NCI-H524 (cell line): ENCODE measurements at regions not wholly inside any gene's neighbourhood (a gene's known extent, or its start where the extent isn't known, plus 50 kb on each side); places are given as distances from the start of the nearest gene placed in this dataset.

Source experiments
- DNase-seq, 2 experiments: peaks; one replicate each; lab custom pipeline; 2025; lab: John Stamatoyannopoulos, UW

DNA sequence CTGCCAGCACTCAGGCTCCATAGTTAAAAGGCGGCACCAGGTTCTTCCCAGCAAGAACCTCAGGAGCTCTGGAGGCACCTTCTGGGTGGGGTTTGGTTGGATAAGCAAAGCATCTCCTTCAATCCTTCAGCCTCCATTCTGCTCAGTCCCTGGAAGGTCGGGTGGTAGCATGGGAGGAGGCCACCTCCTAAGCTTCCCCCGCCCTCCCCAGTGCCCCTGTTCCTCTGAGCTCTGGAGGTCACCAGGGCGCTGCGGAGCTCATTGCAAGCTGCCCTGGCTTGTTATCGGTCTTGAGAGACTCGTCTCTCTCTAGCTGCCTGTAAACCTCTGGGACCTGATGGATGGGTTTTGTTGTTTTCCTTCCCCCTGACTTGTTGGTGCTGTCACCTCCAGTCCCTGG, 124.8 kb downstream of the RPLP1 start:
- no peak for DNase-seq

DNA sequence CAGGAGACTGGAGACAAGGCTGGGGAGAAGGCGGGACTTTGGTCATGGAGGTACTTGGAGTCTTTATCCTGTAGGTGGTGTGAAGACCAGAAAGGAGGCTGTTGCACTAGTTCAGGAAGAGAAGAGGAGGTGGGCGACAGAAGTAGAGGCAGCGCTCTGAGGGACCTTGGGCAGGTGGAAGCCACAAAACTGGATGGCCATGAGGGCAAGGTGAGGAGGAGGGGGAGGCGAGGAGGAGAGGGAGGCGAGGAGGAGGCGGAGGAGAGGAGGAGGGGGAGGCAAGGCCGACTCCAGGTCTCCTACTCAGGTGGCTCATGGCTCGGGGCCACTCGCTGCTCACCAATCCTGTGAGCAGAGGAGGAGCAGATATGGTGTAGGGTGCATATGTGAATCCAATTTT, 125.6 kb downstream of the RPLP1 start:
- no peak for DNase-seq

DNA sequence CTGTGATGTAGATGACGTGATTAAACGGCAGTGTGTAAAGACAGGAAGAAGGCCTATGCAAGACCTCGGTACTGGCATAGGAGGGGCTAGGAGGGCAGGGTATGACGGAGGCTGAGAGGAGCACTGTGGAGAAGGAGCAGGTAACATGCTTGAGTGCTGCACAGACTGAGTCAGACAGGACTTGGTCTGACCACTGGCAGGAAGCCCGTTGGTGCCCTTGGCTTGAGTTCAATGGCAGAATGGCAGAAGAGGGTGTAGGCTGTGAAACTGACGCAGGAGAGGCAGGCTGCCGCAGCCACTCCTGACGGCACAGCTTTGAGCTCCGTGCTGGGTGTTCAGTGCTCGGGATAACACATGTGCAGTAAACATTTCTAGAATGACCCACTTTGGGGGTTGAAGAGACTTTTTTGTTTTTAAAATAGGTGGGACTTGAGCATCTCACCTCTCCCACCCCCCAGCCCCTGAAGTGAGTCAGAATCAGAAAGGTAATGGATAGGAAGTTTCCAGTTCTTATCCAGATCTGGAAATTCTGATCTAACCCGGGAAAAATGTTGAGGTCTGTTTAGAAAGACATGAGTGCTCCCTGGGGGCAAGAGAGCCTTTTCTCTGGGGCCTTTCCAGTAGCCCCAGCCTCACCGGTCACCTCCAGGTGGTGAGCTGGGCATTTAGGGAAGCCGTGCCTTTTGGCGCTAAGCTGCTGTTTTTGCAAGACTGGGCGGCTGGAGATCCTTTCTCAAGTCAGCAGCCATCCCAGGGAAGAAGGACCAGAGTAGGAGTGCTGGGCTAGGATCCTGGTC, 126.4 kb downstream of the RPLP1 start:
- DNase-seq: no peak

DNA sequence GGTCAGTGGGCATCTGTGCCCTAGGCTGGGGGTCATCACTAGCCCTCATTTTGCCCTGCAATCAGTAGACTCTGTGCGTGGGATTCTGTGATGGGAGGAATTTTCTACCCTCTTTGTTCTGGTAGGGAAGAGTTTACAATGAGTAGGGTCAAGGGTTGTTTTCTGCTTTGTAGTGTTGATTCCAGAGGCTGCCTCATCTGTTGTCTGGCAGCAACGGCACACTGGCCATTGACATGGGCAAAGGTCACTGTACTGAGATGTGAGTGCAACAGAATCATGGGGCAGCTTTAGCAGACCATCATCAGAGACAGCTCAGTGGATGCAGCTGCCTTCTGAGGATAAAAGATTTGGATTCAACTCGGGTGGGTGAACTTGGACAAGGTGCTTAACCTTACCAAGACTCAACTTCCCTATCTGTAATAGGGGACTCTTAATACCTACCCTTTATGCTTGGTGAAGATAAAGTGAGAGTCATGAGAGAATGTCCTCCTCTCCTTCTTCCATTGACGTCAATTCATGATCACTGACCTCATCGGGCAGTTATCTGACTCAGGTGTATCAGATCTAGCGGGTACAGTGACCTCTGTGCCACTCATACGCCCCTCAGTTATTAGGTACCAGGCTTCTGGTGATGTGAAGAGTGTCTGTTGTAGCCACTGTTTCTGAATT, 127.5 kb downstream of the RPLP1 start:
- no peak for DNase-seq

DNA sequence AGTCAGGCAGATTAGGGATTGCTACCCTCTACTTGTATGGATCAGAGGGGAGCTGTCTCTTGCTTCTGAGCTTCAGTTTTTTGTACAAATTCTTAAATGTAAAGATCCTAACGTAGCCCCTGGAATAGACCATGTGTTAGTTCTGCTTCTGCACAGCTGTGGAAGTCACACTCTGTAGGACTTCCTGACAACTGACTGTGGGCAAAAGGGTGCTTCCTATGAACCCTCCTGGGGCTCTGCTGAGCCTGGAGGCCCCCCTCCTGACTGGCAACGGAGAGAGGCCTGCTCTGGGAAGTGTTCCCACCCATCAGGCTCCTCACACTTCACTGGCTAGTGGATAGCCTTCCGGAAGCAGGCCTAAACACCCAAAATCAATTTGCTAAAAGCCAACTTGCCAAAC, 131.0 kb downstream of the RPLP1 start:
- no peak for DNase-seq

- DNase-seq: no peak
These were observed 133.3 kb downstream of the RPLP1 start for GRCh38 chr15:69585937-69586336.

GRCh38 chr15:69586721-69587120, 134.1 kb downstream of the RPLP1 start:
- DNase-seq: no peak

DNA sequence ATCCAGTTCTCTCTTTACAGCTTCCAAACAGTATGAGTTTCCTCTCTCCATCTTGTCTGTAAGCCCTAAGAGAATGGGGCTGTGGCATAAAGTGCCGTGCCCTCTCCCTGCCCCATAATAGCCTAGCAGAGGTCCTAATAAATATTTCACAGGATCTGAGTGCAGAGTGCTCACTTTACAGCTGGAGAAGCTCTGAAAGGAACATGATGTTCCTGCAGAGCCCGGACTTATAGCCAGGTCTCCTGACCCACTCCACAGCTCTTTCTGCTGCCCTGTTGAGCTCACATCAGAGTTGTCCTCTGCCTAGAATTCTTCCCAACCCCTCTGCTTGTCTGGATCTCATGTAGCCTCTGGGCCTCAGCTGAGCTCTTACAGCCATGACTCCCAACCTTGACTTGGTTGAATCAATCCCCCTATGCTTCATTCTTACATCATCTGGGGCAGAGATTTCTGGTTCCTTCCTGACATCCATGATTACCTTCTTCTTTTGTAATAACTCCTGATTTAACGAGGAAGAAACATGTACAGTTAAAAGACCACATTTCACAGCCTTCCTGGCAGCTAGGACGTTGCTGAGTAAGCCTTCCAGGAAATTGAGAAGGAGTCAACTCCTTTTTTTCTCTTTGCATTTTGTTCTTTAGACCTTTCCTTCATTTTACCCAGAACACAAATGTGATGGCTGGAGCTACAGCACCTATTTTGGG, 135.3 kb downstream of the RPLP1 start:
- no peak for DNase-seq

DNA sequence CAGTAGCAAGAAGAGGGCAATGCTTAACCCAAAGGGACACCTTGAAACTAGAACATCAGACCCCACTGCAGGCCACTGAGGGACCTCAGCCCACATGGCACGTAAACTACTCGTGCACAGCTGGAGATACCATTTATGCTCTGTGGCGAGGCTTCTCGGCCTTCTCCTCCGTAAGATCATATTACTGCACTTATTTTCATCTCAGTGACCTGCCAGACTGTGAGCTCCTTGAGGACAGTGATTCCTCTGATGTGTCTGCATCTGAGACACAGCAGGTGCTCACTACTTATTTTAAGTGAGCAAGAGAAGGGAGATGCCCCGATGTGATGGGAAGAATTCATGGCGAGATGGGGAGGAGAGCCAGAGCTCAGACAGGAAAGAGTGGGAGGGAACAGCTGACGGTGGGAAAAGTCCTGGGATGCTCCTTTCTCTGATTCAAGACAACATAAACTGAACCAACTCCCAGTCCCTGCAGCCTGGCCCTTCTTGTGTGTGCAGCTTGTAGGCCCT, 137.6 kb downstream of the RPLP1 start:
- no peak for DNase-seq

DNA sequence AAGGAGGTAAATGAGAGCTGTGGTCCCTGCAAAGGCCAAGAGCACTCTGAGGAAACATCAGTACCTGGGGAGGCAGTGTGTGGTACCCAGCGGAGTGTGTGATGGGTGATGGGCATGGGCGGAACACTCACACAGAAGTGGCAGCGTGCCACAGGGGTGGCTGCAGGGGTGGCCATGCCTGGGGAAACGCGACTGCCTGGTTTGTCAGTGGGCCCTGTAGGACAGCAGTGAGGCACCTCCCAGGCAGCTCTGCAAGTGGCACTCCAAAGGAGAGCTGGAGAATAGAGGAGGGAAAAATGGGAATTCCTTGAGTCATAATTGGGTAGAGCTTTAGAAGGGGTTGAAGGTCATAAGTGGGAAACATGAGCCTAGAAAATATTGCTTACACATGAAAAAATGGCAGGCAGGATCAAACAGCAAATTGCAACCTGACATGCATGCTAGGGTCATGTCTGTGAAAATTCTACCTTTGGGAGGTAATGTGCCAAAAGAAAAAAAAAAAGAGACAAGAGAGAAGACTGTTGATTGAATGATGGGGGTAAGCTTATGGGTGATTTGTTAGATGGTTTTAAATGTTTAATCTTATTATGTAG, 138.4 kb downstream of the RPLP1 start:
- no peak for DNase-seq

GRCh38 chr15:69591905-69592508, 139.4 kb downstream of the RPLP1 start:
- DNase-seq: peak in 1 of 2 experiments; percentile 22

- peak in 1 of 2 experiments; percentile 15 for DNase-seq
These were observed 140.3 kb downstream of the RPLP1 start for GRCh38 chr15:69592954-69593353.

DNA sequence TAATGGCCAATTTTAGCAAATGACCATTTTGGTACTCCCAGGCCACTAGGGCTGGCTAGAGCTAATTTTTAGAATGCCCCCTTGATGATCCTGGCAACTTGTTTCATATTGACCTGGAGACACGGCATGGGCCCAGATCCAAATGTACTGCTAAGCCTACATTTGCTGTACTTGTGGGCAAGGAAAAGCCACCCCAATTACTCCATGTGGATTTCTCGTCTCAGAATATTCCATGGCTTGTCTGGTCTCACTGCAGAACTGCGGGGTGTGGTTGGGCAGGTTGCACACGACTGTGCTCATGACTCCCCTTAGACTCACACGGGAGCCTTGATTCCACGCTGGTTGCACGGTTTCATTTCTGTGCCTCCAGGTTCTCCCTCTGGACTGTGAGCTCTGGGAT, 140.9 kb downstream of the RPLP1 start:
- DNase-seq: no peak

GRCh38 chr15:69593981-69594966, 141.7 kb downstream of the RPLP1 start:
- DNase-seq: peak; percentile 83 to 93

- peak; percentile 72 to 93 for DNase-seq
These were observed 142.6 kb downstream of the RPLP1 start for GRCh38 chr15:69595009-69595791.

DNA sequence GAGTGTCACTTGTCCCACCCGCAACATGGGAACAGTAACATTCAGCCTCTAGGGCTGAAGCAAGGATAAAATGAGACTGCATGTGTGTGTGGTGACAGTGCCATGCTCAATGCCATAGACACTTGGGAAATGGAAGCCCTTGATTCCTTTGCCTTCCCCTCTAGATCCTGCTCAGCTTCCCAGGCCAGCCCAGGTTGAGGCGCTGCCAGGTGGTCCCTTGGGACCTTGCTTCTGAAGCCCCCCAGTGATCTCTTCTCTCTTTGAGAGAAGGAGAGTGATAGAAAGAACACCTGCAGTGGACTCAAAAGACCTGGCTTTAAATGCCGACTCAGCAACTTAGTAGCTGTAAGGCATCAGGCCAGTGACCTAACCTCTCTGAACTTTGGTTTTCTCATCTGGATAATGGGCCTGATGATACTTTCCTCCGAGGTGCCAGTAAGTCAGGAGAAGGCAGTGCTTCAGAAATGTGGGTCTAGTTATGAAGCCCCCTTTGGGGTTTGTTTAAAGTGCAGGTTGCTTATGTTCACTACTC, 144.5 kb downstream of the RPLP1 start:
- no peak for DNase-seq

DNA sequence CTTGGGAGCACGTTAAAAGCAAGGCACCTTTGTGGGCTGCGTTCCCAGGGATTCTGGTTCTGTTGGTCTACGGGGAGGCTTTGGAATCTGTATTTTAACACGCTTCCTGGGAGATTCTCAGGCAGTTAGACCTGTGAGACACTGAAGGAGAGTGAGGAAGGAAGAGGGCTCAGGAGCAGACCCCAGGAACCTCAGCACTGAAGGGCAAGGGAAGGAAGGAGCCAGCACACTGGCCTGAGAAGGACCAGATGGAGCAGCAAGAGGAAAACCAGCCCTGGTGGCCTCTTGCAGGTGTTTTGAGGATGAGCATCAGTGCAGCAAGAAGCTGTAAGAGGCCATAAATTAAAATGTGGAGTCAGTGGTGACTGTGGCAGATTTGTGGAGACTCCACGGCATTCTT, 146.7 kb downstream of the RPLP1 start:
- no peak for DNase-seq

DNA sequence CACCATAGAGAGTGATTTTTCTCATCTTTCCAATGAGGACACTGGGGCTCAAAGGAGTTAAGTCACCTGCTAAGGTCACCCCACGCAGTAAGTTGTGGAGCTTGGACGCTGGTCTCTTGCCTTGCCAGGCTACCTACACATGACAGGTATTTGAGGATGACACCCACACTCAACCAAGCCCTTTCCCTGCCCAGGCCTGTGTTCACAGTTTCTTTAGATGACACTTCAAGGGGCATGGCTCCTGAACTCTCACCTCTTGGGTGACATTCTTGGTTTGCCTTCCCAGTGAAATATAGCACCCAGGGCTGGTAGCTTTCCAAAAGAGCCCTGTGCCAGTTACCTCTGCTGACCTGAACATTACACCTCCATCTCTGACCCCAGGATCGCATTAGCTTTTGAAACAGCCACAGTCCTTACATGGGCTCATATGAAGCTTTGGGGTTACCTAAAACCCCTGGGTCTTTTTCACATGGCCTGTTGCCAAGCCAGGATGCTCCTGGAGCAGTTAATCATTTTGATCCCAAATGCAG, 148.0 kb downstream of the RPLP1 start:
- DNase-seq: no peak
